Pancreas (tissue), 10 donors: ENCODE measurements at regions not wholly inside any gene's neighbourhood (a gene's known extent, or its start where the extent isn't known, plus 50 kb on each side); places are given as distances from the start of the nearest gene placed in this dataset.

ENCODE experiments used
- ATAC-seq, 4 donors: fragments of 200-7000 bp; cut with Tn5 transposase; one replicate each; pipeline versions ENCODE4 v1.8.0 to v1.9.1; 2020; ENCODE audit warnings: mild to moderate bottlenecking in 4 of 4, moderate library complexity in 4 of 4
- DNase-seq, 6 donors: peaks; one replicate each; pipeline ENCODE4 v3.0.0-alpha.2; 2020
- FAIRE-seq: peaks from 2 replicates; lab custom pipeline; 2012; peaks lifted over from hg19 to GRCh38; lab: Jason Lieb, UNC
- H3K27ac ChIP-seq, 4 donors: fragments of 200-600 bp; sonication (generic); 1 replicate in 3 of 4; 2 replicates in 1 of 4; pipeline versions ENCODE4 v1.5.0 to v1.8.0; 2020
- H3K27me3 ChIP-seq, 4 donors: fragments of 200-600 bp; one replicate each; pipeline ENCODE4 v1.8.0; 2021
- H3K36me3 ChIP-seq, 3 donors: fragments of 200-600 bp; sonication (generic) in 1 of 3; one replicate each; pipeline versions ENCODE4 v1.5.0 to v1.8.0; 2020 to 2021
- H3K4me1 ChIP-seq, 3 donors: fragments of 200-600 bp; one replicate each; pipeline ENCODE4 v1.8.0; 2021
- H3K4me3 ChIP-seq, 4 donors: fragments of 200-600 bp; sonication (generic) in 2 of 4; one replicate each; pipeline versions ENCODE4 v1.5.0 to v1.8.0; 2020 to 2021
- H3K9me3 ChIP-seq, 4 donors: fragments of 200-600 bp; one replicate each; pipeline ENCODE4 v1.8.0; 2021
- WGBS, 2 donors: extraction: QIAGEN DNeasy Blood & Tissue Kit; methylation state at CpG; one replicate each; pipeline ENCODE4 v1.1.7; 2013; 5-methylcytosine and 5-hydroxymethylcytosine counted together
- intact Hi-C, 3 donors: fragments of 100-400 bp; cut with DNase I; formaldehyde crosslinking; loops; one replicate each; pipeline versions ENCODE4 v1.11.1 to v1.14.2; 2022
- TF ChIP-seq, protein P1 (sequence below), 4 donors: fragments of 200-600 bp; sonication (generic) in 3 of 4; IDR thresholded peaks; one replicate each; pipeline versions ENCODE4 v1.5.0 to v1.8.0; 2021; ENCODE audit warnings: antibody characterized with exemption in 4 of 4
- donor health status: healthy with polysubstance abuse.
- donor health status: DM: no; HTN: no; CAD: no; lungs with moderate emphysema.
- donor health status: DM: no; HTN: no; CAD: no.
- donor health status: control.
- donor health status: control.
- donor health status: Bipolar disorder and iron deficiency.
- donor health status: DM: yes; HTN: yes; CAD: no.
- donor health status: DM: no; HTN: no; CAD: no.
- donor health status: DM: no; HTN: no; CAD: no.
- donor health status: DM: yes; HTN: yes; CAD: no.

DNA sequence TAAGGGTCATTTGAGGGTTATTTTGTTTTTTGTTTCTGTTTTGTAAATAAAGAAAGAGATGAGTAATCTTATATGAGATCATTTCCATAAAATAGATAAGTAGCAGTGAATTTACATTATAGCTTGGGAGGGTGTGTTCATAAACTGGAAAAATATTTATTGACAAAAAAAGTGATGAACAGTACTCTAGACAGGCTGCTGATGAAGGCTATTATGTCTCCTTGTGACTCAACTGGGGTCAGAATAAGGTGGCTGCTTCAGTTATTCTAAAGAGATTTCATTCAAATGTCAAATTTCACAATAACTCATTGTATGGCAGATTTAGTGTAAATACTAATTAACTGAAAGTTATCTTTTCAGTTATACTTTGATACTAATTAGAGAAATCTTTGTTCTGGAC, 251.1 kb upstream of the CMC1 start:
- TF ChIP-seq, protein P1, sequence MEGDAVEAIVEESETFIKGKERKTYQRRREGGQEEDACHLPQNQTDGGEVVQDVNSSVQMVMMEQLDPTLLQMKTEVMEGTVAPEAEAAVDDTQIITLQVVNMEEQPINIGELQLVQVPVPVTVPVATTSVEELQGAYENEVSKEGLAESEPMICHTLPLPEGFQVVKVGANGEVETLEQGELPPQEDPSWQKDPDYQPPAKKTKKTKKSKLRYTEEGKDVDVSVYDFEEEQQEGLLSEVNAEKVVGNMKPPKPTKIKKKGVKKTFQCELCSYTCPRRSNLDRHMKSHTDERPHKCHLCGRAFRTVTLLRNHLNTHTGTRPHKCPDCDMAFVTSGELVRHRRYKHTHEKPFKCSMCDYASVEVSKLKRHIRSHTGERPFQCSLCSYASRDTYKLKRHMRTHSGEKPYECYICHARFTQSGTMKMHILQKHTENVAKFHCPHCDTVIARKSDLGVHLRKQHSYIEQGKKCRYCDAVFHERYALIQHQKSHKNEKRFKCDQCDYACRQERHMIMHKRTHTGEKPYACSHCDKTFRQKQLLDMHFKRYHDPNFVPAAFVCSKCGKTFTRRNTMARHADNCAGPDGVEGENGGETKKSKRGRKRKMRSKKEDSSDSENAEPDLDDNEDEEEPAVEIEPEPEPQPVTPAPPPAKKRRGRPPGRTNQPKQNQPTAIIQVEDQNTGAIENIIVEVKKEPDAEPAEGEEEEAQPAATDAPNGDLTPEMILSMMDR (IDR thresholded peaks at IDR 0.05): no peak
- FAIRE-seq (no peak), DNase-seq (no peak), ATAC-seq (no peak)
- intact Hi-C loops: no loop called here
- Histone ChIP-seq H3K4me1 (no peaks in the 10 kb centered on the region), H3K27me3 (no peaks in the 10 kb centered on the region), H3K36me3 (no peaks in the 10 kb centered on the region), H3K27ac (no peak overlapping the region), H3K9me3 (no peaks in the 10 kb centered on the region), H3K4me3 (no peak overlapping the region)

- no peak overlapping the region for H3K27ac ChIP-seq
- FAIRE-seq: no peak
- TF ChIP-seq, protein P1 (IDR thresholded peaks at IDR 0.05): no peak
- no peak overlapping the region for H3K4me3 ChIP-seq
- DNase-seq: no peak
- H3K9me3 ChIP-seq: no peaks in the 10 kb centered on the region
- no peaks in the 10 kb centered on the region for H3K4me1 ChIP-seq
- H3K36me3 ChIP-seq: no peaks in the 10 kb centered on the region
- no peaks in the 10 kb centered on the region for H3K27me3 ChIP-seq
- intact Hi-C loops: no loop called here
- ATAC-seq: no peak
Measured at GRCh38 chr3:27990837-27991236, 250.6 kb upstream of the CMC1 start.

DNA sequence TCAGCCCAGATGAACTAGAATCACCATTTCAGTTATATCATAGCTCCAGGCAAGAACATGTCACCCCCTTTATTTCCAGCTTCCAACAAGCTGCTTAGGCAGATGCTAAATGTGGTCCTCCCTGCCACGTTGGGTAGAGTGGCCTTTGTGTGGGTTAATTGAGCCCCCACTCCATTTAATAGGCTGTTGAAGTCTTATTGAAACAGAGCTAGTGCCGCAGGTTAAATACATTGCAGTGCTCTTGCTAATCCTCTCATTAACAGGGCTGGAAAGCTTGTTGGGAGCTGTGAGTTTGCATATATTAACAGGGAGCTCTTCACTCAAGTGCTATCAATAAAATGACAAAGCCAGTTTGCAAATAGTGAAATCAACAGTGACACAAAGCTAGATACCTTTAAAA, 248.4 kb upstream of the CMC1 start:
- H3K9me3 ChIP-seq: no peaks in the 10 kb centered on the region
- H3K27me3 ChIP-seq: no peaks in the 10 kb centered on the region
- intact Hi-C loops: no loop called here
- DNase-seq (no peak), ATAC-seq (no peak), FAIRE-seq (no peak)
- no peaks in the 10 kb centered on the region for H3K36me3 ChIP-seq
- WGBS, 2 donors: 27 to 36% methylated on average over 2 of the region's 2 CpGs
- TF ChIP-seq, protein P1 (IDR thresholded peaks at IDR 0.05): no peak
- H3K4me1 ChIP-seq: no peaks in the 10 kb centered on the region
- H3K27ac ChIP-seq: no peak overlapping the region
- no peak overlapping the region for H3K4me3 ChIP-seq

DNA sequence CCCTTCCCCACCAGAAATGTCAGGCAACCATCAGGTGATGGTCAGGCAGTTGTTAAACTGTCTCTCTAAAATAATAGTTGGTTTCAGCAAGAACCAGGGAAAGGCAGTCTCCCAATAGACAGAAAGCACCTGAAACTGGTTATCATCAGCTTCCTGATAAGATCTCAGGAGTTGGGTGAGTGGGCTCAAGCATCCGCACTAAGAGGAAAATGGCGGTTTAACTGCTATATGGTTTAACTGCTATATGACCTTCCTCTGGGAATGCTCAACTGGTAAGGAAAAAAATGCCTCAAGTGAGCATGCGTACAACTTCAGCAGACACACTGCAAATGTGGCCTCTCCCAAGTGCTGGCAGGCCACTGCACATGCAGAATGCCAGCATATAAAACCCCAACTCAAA, 240.8 kb upstream of the CMC1 start:
- Histone ChIP-seq H3K9me3 (no peaks in the 10 kb centered on the region), H3K4me3 (no peak overlapping the region), H3K27ac (no peak overlapping the region), H3K36me3 (no peaks in the 10 kb centered on the region), H3K4me1 (no peaks in the 10 kb centered on the region), H3K27me3 (no peaks in the 10 kb centered on the region)
- ATAC-seq (no peak), FAIRE-seq (no peak), DNase-seq (no peak)
- TF ChIP-seq, protein P1 (IDR thresholded peaks at IDR 0.05): no peak
- WGBS, 2 donors: 84 to 93% methylated on average over 3 of the region's 3 CpGs
- intact Hi-C loops: no loop called here

DNA sequence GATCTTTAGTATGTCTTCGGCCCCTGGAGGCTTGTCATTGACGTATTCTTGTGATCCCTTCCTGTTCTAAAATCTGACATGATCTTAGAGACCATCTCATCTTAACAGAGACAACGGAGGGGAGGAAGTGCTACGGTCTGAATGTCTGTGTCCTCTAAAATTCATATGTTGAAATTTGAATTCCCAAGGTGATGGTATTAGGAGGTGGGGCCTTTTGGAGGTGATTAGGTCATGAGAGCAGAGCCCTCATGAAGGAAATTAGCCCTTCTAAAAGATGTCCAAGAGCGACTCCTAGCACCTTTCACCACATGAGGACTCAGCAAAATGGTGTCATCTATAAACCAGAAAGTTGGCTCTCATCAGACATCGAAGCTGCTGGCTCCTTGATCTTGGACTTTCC, 233.2 kb upstream of the CMC1 start:
- WGBS, 2 donors: 57 to 63% methylated on average over 6 of the region's 6 CpGs
- no peak overlapping the region for H3K4me3 ChIP-seq
- no peaks in the 10 kb centered on the region for H3K4me1 ChIP-seq
- TF ChIP-seq, protein P1 (IDR thresholded peaks at IDR 0.05): no peak
- ATAC-seq: no peak
- no peak for FAIRE-seq
- H3K27me3 ChIP-seq: no peaks in the 10 kb centered on the region
- intact Hi-C loops: no loop called here
- no peaks in the 10 kb centered on the region for H3K36me3 ChIP-seq
- no peak overlapping the region for H3K27ac ChIP-seq
- H3K9me3 ChIP-seq: no peaks in the 10 kb centered on the region
- no peak for DNase-seq
